AG10803 (cell line): ENCODE measurements at regions not wholly inside any gene's neighbourhood (a gene's known extent, or its start where the extent isn't known, plus 50 kb on each side); places are given as distances from the start of the nearest gene placed in this dataset.
"Not testable (repeated sequence)": the region's sequence is repeated elsewhere in the genome, so short reads cannot be mapped to it uniquely, and the experiment has no call there.

ENCODE experiments used
- DNase-seq: peaks from one replicate; pipeline ENCODE4 v3.0.0; 2010; ENCODE audit warnings: low read depth
- H3K4me3 ChIP-seq: 2 replicates; pipeline ENCODE4 v1.5.1; 2011; ENCODE audit warnings: mild to moderate bottlenecking, low read length, control low read depth
- CTCF ChIP-seq: conservative IDR thresholded peaks from 2 replicates; pipeline ENCODE4 v1.5.1; 2011; ENCODE audit warnings: mild to moderate bottlenecking, low read length, control low read depth, inconsistent platforms

- no peak overlapping the region for H3K4me3 ChIP-seq
- peak; percentile 74 for TF ChIP-seq CTCF
- DNase-seq: peak; percentile 40
Observed at GRCh38 chr5:52007230-52007858, 624.1 kb downstream of the ISL1 start.

GRCh38 chr5:52010454-52010853, 627.2 kb downstream of the ISL1 start:
- H3K4me3 ChIP-seq: no peak overlapping the region
- DNase-seq: no peak
- no peak for TF ChIP-seq CTCF

GRCh38 chr5:52013523-52013922, 630.3 kb downstream of the ISL1 start:
- no peak overlapping the region for H3K4me3 ChIP-seq
- no peak for TF ChIP-seq CTCF
- DNase-seq: no peak

GRCh38 chr5:52015760-52016159, 632.5 kb downstream of the ISL1 start:
- DNase-seq: no peak

GRCh38 chr5:52017567-52017966, 634.3 kb downstream of the ISL1 start:
- no peak for TF ChIP-seq CTCF

More at GRCh38 chr5:52015760-52016159, 632.5 kb downstream of the ISL1 start:
- TF ChIP-seq CTCF: no peak
- no peak overlapping the region for H3K4me3 ChIP-seq

GRCh38 chr5:52024359-52024758, 641.1 kb downstream of the ISL1 start:
- no peak for DNase-seq
- H3K4me3 ChIP-seq: no peak overlapping the region
- TF ChIP-seq CTCF: no peak

More at GRCh38 chr5:52017567-52017966, 634.3 kb downstream of the ISL1 start:
- DNase-seq: no peak
- H3K4me3 ChIP-seq: no peak overlapping the region

- not testable (repeated sequence) for H3K4me3 ChIP-seq, DNase-seq
Observed at GRCh38 chr5:52029836-52030235, 646.6 kb downstream of the ISL1 start.
